ENCODE measurements at regions not wholly inside any gene's neighbourhood (a gene's known extent, or its start where the extent isn't known, plus 50 kb on each side); places are given as distances from the start of the nearest gene placed in this dataset.
A peak's percentile ranks its signal among the peaks of the same experiment; 100 is the strongest.

DNA sequence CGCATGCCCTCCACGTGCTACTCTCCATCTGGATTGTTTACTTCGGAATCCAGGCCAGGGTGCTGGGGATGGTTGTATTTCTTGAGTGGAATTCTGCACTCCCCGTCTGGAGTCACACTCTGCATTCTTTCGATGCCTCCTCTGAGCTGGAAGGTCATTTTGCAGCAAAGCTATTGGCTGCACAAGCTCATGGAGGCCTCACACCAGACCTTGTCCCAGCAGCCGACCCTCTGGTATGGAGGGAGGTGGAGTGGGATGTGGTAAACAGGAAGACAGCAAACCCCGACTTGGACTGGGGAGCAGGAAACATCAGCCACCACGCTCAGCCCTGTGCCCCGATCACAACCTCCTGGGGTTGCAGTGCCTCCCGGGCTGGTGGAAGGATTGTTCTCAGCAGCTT is 225.3 kb upstream of the LNX1 start:
- peak; percentile 20 for DNase-seq (ENCODE audit: low read depth, low spot score)

GRCh38 chr4:53815281-53815680 is 224.0 kb upstream of the LNX1 start:
- DNase-seq (ENCODE audit: low read depth, low spot score): no peak

GRCh38 chr4:53813998-53814397 is 222.7 kb upstream of the LNX1 start:
- no peak for DNase-seq (ENCODE audit: low read depth, low spot score)

DNA sequence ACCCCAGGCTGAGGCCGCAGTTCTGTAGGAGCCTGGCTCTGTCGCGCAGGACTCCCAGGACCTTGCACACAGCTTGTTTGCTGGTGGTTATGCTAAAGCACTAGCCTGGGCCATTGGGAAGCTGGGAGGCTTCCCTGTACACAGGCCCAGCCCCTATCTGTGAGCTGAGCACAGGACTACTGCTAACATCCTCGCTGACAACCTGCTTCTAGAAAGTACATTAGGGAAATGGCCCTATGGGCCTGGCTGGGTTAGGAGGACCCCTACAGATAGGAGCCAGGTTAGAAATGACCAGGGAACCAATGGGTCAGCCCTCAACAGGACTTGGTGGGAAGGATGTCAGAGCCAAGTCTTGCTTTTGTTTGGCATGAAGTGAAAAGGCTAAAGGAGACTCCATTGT is 219.4 kb upstream of the LNX1 start:
- no peak for DNase-seq (ENCODE audit: low read depth, low spot score)

DNA sequence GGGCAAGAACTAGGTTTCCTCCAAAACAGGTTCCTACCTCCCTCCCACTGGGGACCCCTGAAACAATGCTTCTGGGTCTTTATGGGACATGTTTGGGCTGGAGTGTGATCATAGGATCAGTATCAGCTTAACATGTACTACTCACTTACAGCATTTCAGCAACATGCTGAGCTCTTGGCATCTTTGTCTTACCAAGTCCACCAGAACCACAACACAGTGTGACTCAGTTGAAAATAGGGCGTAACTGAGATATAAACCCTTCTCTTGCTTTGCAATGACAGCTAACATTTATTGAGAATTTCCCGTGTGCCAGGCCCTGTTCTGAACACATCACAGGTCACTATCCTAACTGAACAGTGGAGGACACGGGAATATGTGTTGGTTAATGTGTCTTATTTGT is 218.5 kb upstream of the LNX1 start:
- DNase-seq (ENCODE audit: low read depth, low spot score): no peak

GRCh38 chr4:53805291-53805690 is 214.0 kb upstream of the LNX1 start:
- no peak for DNase-seq (ENCODE audit: low read depth, low spot score)

GRCh38 chr4:53804719-53805118 is 213.4 kb upstream of the LNX1 start:
- no peak for DNase-seq (ENCODE audit: low read depth, low spot score)

GRCh38 chr4:53802500-53802899 is 211.2 kb upstream of the LNX1 start:
- DNase-seq (ENCODE audit: low read depth, low spot score): no peak

GRCh38 chr4:53801373-53801772 is 210.1 kb upstream of the LNX1 start:
- DNase-seq (ENCODE audit: low read depth, low spot score): no peak

DNA sequence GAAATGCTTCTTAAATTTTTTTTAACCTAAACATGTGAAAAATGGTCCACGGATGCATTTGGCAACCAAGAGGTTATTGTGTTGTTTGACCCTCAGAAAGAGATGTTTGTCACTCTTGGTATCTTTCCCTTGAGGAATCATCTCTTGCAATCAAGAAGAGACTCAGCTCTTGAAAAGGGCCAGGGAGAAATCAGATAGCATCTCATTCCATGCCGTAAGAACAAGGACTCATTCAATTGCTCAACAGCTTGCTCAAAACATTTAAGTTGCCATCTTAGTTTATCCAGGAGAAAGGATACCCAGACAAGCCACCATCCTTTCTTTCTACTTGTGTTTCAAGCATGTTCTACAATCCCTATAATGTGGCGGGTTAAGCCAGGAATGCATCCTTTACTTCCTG is 209.5 kb upstream of the LNX1 start:
- no peak for DNase-seq (ENCODE audit: low read depth, low spot score)

DNA sequence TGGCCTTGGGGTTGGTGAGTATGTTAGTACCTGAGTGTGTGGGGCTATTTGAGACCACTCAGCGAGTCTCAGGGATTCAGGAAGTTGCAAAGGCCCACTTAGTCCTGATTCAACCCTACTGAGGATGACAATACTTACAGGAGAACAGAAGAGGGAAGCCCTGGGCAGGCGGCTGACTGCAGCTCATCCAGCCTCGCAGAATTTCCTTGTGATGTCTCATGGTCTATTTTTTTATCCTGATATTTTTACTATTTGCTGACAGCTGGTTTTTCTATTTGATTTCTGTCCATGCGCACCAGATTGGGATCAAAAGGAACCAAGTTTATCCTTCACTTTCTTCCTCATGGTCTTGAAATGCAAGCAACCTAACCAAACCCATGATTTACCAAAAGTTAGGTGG is 201.8 kb upstream of the LNX1 start:
- DNase-seq (ENCODE audit: low read depth, low spot score): no peak

DNA sequence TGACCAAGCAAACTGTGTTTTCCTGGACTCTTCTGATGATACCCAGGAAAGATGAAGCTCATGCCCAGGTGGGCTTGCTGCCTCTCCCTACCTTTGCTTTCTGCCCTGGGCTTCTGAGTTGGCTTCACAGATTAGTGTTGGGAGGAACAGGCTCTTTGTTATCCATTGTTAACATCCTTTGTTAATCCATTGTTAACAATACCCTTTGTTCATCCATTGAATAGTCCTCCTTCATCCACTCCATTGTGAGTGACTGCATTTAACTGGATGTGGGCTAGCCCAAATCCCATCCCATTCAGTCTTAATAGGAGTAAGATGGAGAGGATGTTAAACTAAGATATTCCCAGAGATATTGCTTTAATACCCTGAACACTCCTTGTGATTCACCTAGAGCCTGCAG is 199.0 kb upstream of the LNX1 start:
- no peak for DNase-seq (ENCODE audit: low read depth, low spot score)

- no peak for DNase-seq (ENCODE audit: low read depth, low spot score)
Measured at GRCh38 chr4:53788621-53789020, 197.3 kb upstream of the LNX1 start.

GRCh38 chr4:53788011-53788410 is 196.7 kb upstream of the LNX1 start:
- DNase-seq (ENCODE audit: low read depth, low spot score): no peak

DNA sequence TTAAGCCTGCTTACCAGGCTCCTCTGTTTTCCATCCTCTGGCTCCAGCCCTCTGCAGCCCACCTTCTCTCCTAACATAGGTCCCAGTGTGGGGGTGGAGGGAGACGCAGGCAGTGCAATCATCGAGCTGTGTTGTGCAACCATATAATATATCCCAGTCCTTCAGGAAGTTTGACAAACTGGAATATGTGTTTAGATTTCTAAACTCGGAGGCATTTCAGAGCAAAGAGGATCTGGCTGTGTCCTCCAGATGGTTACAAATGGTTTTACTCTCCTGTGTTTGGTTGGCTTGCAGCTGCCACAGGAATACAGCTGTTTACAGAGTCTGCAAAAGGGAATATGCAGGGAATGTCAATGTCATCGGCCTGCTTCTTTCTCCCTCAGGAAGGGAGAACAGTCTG is 195.3 kb upstream of the LNX1 start:
- DNase-seq (ENCODE audit: low read depth, low spot score): no peak

DNA sequence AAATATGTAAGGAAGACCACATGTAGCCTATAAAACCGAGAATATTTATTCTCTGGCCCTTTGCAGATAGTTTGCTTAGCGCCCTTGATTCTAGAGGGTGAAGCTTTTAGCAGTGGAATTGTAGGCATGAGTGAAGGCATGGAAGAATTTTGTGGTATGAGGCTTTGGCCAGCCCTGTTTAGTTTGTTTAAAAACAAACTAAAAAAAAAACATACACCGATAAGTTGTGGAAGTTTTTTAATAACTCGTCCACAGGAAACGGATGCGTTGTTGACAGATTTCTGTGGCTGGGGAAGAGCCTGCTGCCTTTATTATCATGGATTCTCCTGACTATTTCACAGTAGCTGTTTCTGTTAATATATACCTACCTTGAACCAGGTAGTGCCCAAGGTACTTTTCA is 194.7 kb upstream of the LNX1 start:
- no peak for DNase-seq (ENCODE audit: low read depth, low spot score)

- no peak for DNase-seq (ENCODE audit: low read depth, low spot score)
Measured at GRCh38 chr4:53784112-53784511, 192.8 kb upstream of the LNX1 start.

GRCh38 chr4:53783208-53783859 is 192.0 kb upstream of the LNX1 start:
- no peak for DNase-seq (ENCODE audit: low read depth, low spot score)

GRCh38 chr4:53782458-53782845 is 191.2 kb upstream of the LNX1 start:
- DNase-seq (ENCODE audit: low read depth, low spot score): no peak

DNA sequence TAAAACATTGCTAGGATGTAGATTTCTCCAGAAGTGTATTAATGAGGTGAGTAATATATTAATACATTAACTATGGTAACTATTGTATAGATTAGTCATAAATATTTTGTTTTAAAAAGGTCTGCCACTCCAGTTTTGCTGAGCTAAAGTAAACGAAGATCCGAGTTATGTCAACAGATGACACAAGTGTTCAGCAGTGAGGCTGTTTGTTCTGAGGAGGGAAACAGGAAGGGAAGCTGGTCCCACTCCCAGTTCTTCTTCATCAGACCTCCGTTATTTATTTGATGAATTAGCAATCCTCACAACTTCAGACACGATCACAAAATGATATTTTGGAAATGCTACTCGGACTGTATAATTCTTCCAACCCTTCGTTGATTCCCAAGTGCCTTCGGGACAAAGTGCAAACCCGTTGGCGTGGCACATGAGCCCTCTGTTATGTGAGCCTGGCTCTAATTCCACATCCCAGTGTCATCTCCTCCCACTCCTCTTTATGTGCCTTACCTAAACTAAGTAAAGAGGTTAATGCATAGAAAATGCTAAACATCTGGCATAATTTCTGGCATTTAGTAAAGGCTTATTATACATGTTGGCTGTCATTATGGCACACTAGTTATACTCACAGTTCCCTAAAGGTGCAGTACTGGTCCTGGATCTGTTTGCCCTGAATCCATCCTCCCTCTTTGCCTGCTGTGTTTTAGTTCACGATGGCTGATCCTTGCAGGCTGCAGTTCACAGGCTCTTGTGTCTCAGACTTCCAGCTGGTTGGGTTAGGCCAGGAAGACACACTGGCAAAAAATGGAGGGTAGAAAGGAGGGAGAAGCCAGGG is 190.6 kb upstream of the LNX1 start:
- no peak for DNase-seq (ENCODE audit: low read depth, low spot score)

GRCh38 chr4:53780736-53781400 is 189.6 kb upstream of the LNX1 start:
- no peak for DNase-seq (ENCODE audit: low read depth, low spot score)

DNA sequence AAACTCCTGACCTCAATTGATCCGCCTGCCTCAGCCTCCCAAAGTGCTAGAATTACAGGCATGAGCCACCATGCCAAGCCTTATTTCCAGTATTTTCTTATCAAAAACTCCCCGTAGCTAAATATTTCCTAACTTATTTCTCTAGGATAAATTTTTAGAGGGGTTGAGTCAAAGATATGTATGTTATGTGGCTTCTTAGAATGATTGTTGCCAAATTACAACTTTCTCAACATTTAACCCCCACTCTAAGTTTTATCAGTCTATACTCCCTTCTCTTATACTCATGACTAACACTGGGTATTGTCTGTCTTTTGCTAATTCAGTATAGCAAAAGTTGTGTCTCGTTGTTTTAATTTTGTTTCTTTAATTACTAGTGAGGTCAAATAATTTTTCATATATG is 187.7 kb upstream of the LNX1 start:
- DNase-seq (ENCODE audit: low read depth, low spot score): no peak

DNA sequence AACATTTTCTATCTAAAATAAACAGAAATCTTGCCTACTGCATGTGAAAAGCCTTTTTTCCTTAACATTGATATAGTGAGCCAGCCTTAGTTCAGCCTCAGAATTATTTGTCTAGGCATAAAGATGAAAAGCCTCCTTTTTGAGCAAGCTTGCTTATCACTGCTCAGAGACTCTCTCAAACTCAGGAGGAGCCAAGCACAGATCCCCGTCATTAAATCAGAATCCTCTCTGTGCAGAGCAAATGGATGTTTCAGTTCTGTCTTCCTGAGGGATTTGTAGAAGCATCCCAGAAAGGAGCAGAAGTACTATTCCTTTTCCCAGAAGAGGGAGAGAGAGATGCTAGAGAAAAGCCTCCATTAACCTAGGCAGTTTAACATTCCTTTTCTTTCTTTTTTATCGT is 186.9 kb upstream of the LNX1 start:
- DNase-seq (ENCODE audit: low read depth, low spot score): no peak

All from astrocyte of the hippocampus (primary cell).